SU-DHL-6 (cell line): ENCODE measurements at regions not wholly inside any gene's neighbourhood (a gene's known extent, or its start where the extent isn't known, plus 50 kb on each side); places are given as distances from the start of the nearest gene placed in this dataset.

Experiments
- H2AFZ ChIP-seq: fragments of 200-600 bp; sonication (generic); 2 replicates; pipeline ENCODE4 v1.6.1; 2014; ENCODE audit warnings: low read depth, mild to moderate bottlenecking, moderate library complexity, mixed read lengths, antibody characterized with exemption, low read length; ENCODE audit not compliant: severe bottlenecking
- H3F3A ChIP-seq: fragments of 200-600 bp; shearing (Covaris generic); 2 replicates; pipeline ENCODE4 v1.6.0; 2016; ENCODE audit warnings: antibody characterized with exemption, mild to moderate bottlenecking; ENCODE audit not compliant: insufficient read depth
- H3K27ac ChIP-seq: fragments of 200-600 bp; sonication (generic); 2 replicates; pipeline ENCODE4 v1.5.1; 2016; ENCODE audit warnings: low read depth, mild to moderate bottlenecking, low read length, moderate library complexity, mixed read lengths
- H3K27me3 ChIP-seq: fragments of 200-600 bp; sonication (generic), shearing (Covaris generic); 2 replicates; pipeline ENCODE4 v1.6.0; 2014; ENCODE audit warnings: mild to moderate bottlenecking, low read length
- H3K36me3 ChIP-seq: fragments of 200-600 bp; sonication (generic); 2 replicates; pipeline ENCODE4 v1.6.1; 2014; ENCODE audit warnings: mild to moderate bottlenecking, low read length, mixed read lengths
- H3K4me2 ChIP-seq: fragments of 300-600, 200-600 bp; shearing (Covaris generic), sonication (generic); 2 replicates; pipeline ENCODE4 v1.6.0; 2014; ENCODE audit warnings: low read length, low read depth, mild to moderate bottlenecking; ENCODE audit not compliant: poor library complexity, severe bottlenecking
- H3K4me3 ChIP-seq: fragments of 200-600 bp; sonication (generic); 2 replicates; pipeline ENCODE4 v1.5.1; 2014; ENCODE audit warnings: antibody characterized with exemption, low read length, mild to moderate bottlenecking, mixed read lengths; ENCODE audit not compliant: insufficient read depth, poor library complexity, severe bottlenecking
- H3K79me2 ChIP-seq: fragments of 200-600 bp; sonication (generic); 2 replicates; pipeline ENCODE4 v1.6.1; 2014; ENCODE audit warnings: mild to moderate bottlenecking, low read length, moderate library complexity; ENCODE audit not compliant: insufficient read depth
- H3K9ac ChIP-seq: fragments of 200-600 bp; sonication (generic); 2 replicates; pipeline ENCODE4 v1.7.0; 2014; ENCODE audit warnings: mild to moderate bottlenecking, low read length
- H3K9me2 ChIP-seq: fragments of 200-600 bp; sonication (generic); replicated peaks from 2 replicates; pipeline ENCODE4 v1.6.1; 2014; ENCODE audit warnings: low read length; ENCODE audit not compliant: insufficient read depth
- H3K9me3 ChIP-seq: fragments of 200-600 bp; sonication (generic); 2 replicates; pipeline ENCODE4 v1.6.1; 2014; ENCODE audit warnings: low read length, mixed read lengths; ENCODE audit not compliant: insufficient read depth
- H4K20me1 ChIP-seq: fragments of 200-600 bp; sonication (generic); 2 replicates; pipeline ENCODE4 v1.6.1; 2014; ENCODE audit warnings: low read depth, mild to moderate bottlenecking, antibody characterized with exemption, low read length, moderate library complexity, mixed read lengths
- EZH2phosphoT487 ChIP-seq: fragments of 200-600 bp; sonication (generic), shearing (Covaris generic); conservative IDR thresholded peaks from 2 replicates; pipeline ENCODE4 v1.6.1; 2018; ENCODE audit warnings: mild to moderate bottlenecking, antibody characterized with exemption, low read length, moderate library complexity, mixed read lengths
- TF ChIP-seq, protein P1 (sequence below): fragments of 200-600 bp; sonication (generic); IDR thresholded peaks from one replicate; pipeline ENCODE4 v1.5.1; 2017; ENCODE audit warnings: antibody characterized with exemption, mild to moderate bottlenecking, low read length, moderate library complexity; ENCODE audit not compliant: insufficient read depth, poor library complexity, severe bottlenecking

DNA sequence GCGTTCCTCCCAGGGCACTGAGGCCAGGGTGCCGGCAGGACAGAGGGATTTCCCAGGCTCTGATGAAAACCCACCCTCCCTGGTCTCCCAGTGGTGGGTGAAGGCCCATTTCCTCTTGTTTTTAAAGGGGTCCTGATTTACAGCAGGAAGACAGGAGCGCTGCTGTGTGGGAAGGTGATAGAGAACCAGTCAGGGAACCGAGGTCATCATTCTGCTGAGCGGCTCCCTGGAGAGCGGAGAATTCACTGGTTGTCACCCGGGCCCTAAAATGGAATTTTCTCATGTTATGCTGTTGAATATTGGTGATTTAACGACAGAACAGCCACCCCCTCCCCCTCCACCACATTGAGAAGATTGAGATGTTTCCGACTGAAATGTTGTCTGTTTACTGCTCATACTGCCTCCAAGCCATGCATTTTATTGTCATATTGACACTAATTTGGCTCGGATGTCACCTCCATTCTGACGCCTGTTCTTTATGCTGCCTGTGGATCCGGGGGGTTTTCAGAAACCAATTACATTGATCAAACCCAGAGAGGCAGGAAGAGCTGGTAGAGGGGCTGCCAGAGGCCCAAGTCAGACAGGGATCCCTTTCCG, 225.2 kb downstream of the GLI2 start:
- H3K9ac ChIP-seq = no peak overlapping the region
- H3K36me3 ChIP-seq = no peaks in the 10 kb centered on the region

DNA sequence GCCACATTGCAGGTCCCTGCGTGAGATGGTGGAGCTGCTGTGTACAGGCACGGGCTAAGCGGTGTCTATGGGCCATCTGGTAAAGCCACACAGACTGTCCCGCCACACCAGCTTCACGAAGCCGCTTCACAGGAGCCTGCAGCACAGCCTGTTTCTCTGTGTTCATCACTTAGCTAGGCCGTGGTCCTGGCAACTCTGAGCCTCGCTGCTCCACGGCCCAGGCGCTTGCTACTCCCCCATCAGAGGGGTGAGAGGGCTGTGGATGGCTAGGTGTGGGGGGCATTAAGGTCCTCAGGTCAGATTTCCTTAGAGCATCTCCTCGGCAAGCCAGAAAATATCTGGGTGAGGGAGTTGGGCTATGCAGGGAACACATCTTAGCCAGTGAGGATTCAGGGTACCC, 225.7 kb downstream of the GLI2 start:
- Histone ChIP-seq H3K9me3 (no peaks in the 10 kb centered on the region), H3K27ac (no peak overlapping the region), H3K79me2 (no peaks in the 10 kb centered on the region), H3K36me3 (no peaks in the 10 kb centered on the region), H3K4me3 (no peak overlapping the region), H4K20me1 (no peaks in the 10 kb centered on the region), H2AFZ (no peak overlapping the region), H3F3A (no peaks in the 10 kb centered on the region), H3K9me2 (no peaks in the 10 kb centered on the region), H3K9ac (no peak overlapping the region), H3K27me3 (no peaks in the 10 kb centered on the region), H3K4me2 (no peak overlapping the region)
- TF ChIP-seq, protein P1, sequence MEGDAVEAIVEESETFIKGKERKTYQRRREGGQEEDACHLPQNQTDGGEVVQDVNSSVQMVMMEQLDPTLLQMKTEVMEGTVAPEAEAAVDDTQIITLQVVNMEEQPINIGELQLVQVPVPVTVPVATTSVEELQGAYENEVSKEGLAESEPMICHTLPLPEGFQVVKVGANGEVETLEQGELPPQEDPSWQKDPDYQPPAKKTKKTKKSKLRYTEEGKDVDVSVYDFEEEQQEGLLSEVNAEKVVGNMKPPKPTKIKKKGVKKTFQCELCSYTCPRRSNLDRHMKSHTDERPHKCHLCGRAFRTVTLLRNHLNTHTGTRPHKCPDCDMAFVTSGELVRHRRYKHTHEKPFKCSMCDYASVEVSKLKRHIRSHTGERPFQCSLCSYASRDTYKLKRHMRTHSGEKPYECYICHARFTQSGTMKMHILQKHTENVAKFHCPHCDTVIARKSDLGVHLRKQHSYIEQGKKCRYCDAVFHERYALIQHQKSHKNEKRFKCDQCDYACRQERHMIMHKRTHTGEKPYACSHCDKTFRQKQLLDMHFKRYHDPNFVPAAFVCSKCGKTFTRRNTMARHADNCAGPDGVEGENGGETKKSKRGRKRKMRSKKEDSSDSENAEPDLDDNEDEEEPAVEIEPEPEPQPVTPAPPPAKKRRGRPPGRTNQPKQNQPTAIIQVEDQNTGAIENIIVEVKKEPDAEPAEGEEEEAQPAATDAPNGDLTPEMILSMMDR = no peak
- no peak for TF ChIP-seq EZH2phosphoT487

More for the DNA sequence above, 225.2 kb downstream of the GLI2 start:
- Histone ChIP-seq H3K4me3 (no peak overlapping the region), H3K27ac (no peak overlapping the region), H3K79me2 (no peaks in the 10 kb centered on the region), H4K20me1 (no peaks in the 10 kb centered on the region), H3K4me2 (no peak overlapping the region), H3K9me2 (no peaks in the 10 kb centered on the region), H3K9me3 (no peaks in the 10 kb centered on the region), H2AFZ (no peak overlapping the region), H3K27me3 (no peaks in the 10 kb centered on the region), H3F3A (no peaks in the 10 kb centered on the region)
- TF ChIP-seq, protein P1 = no peak
- TF ChIP-seq EZH2phosphoT487 = no peak

DNA sequence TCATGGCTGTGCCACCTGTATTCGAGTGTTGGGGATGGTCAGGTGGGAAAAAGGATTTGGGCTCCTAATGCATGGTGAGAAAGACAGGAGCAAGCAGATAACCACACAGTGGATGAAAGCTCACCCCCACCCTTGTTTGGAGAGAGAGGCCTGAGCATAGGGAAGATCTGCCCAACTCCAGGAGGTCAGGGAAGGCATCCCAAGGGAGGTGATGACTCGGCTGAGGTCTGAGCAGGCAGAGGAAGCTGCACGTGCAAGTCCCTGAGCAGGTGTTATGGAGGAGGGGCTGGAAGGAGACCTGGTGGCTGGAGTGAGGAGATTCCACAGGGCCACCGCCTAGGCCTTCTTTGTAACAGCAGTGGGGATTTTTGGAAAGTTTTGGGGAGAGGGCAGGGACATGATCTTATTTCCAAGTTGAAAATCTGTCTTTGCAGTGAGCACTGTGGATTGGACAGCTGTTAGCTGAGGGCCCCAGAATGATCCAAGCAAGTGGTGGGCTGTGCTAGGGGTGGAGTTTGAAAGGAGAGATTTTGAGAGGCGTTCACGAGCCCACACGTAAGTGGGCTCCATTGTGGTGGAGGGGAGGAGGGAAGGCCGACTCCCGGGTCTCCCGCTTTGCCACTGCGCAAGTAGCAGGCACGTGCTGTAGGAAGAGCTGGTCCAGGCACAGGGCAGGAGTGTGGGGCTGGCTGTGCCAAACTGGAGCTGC, 228.5 kb downstream of the GLI2 start:
- Histone ChIP-seq H3K4me3 (no peak overlapping the region), H3K9ac (no peak overlapping the region), H4K20me1 (no peaks in the 10 kb centered on the region), H3K36me3 (no peaks in the 10 kb centered on the region), H3F3A (no peaks in the 10 kb centered on the region), H3K4me2 (no peak overlapping the region), H3K9me2 (no peaks in the 10 kb centered on the region), H2AFZ (no peak overlapping the region), H3K79me2 (no peaks in the 10 kb centered on the region), H3K27me3 (no peaks in the 10 kb centered on the region), H3K9me3 (no peaks in the 10 kb centered on the region), H3K27ac (no peak overlapping the region)
- TF ChIP-seq EZH2phosphoT487 = no peak
- TF ChIP-seq, protein P1 = no peak
